Suprapubic skin (tissue), 4 donors: ENCODE measurements at regions not wholly inside any gene's neighbourhood (a gene's known extent, or its start where the extent isn't known, plus 50 kb on each side); places are given as distances from the start of the nearest gene placed in this dataset.

Experiments used
- CTCF ChIP-seq, 2 donors: fragments of 200-600 bp in 1 of 2; fragments of 450-650 bp in 1 of 2; sonication (generic) in 1 of 2; IDR thresholded peaks; one replicate each; pipeline ENCODE4 v1.5.1; 2016 to 2019; ENCODE audit warnings: antibody characterized with exemption in 2 of 2, mild to moderate bottlenecking in 1 of 2, moderate library complexity in 1 of 2
- EP300 ChIP-seq: sonication (generic); formaldehyde crosslinking; IDR thresholded peaks from one replicate; pipeline ENCODE4 v1.6.1; 2017; ENCODE audit warnings: antibody characterized with exemption
- POLR2A ChIP-seq, 2 donors: fragments of 450-650 bp; IDR thresholded peaks; one replicate each; pipeline ENCODE4 v1.6.1; 2017; ENCODE audit warnings: antibody characterized with exemption in 2 of 2, mild to moderate bottlenecking in 2 of 2, moderate library complexity in 2 of 2
- POLR2AphosphoS5 ChIP-seq, 3 donors: sonication (generic); formaldehyde crosslinking; IDR thresholded peaks; one replicate each; pipeline ENCODE4 v1.6.1; 2017; ENCODE audit warnings: antibody characterized with exemption in 3 of 3

- TF ChIP-seq CTCF (IDR thresholded peaks at IDR 0.05), result no peak
- TF ChIP-seq EP300, result no peak
- no peak for TF ChIP-seq POLR2AphosphoS5 (IDR thresholded peaks at IDR 0.05)
- TF ChIP-seq POLR2A (IDR thresholded peaks at IDR 0.05), result no peak
Measured at GRCh38 chr13:34805347-34805746, 136.7 kb upstream of the NBEA start.
